ENCODE measurements at regions not wholly inside any gene's neighbourhood (a gene's known extent, or its start where the extent isn't known, plus 50 kb on each side); places are given as distances from the start of the nearest gene placed in this dataset.
A peak's percentile ranks its signal among the peaks of the same experiment; 100 is the strongest.

DNA sequence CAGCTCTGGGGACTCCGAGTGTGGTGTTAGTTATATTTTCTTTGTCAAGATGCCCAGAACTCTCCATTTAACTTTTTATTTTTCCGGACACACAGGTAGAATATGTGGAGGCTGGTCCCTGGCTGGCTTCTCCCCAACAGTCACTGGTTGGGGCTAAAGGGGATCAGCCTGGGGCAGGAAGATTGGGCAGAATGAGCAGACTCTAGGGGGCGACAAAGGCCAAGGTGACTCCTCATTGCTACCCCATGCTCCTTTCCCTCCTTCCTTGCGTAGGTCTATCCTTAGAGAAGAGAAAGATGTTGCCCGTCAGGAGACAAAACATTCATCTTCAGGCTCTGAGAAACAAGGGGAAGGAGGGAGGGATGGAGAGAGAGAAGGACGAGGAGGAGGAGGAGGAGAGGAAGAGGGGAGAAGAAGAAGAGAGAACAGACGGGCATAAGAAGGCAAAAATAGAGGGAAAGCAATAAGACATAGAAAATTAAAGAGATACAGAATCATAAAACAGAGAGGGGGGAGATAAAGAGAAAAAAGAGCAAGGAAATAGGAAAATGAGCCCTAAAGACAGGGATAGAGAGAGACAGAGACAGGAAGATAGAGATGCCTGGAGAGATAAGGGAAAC, 89.9 kb downstream of the FOXD2 start:
- Histone ChIP-seq H3K9ac (ENCODE audit: control insufficient read depth, extremely low read depth, insufficient read depth, low read length) (no peak overlapping the region), H2AFZ (ENCODE audit: control insufficient read depth, low read length) (no peak overlapping the region), H3K79me2 (ENCODE audit: control insufficient read depth, insufficient read depth, low read length) (no peaks in the 10 kb centered on the region), H3K4me3 (ENCODE audit: control insufficient read depth in 2 of 3, extremely low read depth in 1 of 3, insufficient read depth in 2 of 3, low read depth in 1 of 3, low read length in 3 of 3) (no peak overlapping the region), H3K9me1 (ENCODE audit: control insufficient read depth, extremely low read depth, insufficient read depth, low read length) (no peaks in the 10 kb centered on the region), H3K27me3 (ENCODE audit: control insufficient read depth, extremely low read depth, insufficient read depth, low read length) (peaks cover 13% of the 10 kb centered on the region), H3K36me3 (ENCODE audit: control insufficient read depth in 2 of 2, extremely low read depth in 1 of 2, insufficient read depth in 2 of 2, low read length in 2 of 2) (no peaks in the 10 kb centered on the region), H3K27ac (ENCODE audit: control insufficient read depth, insufficient read depth, low read length) (no peak overlapping the region), H3K9me3 (ENCODE audit: control insufficient read depth, low read depth, low read length) (peaks cover 2% of the 10 kb centered on the region), H3K4me2 (ENCODE audit: control insufficient read depth, extremely low read depth, insufficient read depth, low read depth, low read length) (no peak overlapping the region), H4K20me1 (ENCODE audit: control insufficient read depth, extremely low read depth, insufficient read depth, low read length) (no peaks in the 10 kb centered on the region), H3K4me1 (ENCODE audit: control insufficient read depth, extremely low read depth, insufficient read depth, low read length) (no peaks in the 10 kb centered on the region)
- FAIRE-seq, result peak; percentile 13
- TF ChIP-seq EZH2 (IDR thresholded peaks at IDR 0.05; ENCODE audit: low read length), result no peak
- TF ChIP-seq, protein P1, sequence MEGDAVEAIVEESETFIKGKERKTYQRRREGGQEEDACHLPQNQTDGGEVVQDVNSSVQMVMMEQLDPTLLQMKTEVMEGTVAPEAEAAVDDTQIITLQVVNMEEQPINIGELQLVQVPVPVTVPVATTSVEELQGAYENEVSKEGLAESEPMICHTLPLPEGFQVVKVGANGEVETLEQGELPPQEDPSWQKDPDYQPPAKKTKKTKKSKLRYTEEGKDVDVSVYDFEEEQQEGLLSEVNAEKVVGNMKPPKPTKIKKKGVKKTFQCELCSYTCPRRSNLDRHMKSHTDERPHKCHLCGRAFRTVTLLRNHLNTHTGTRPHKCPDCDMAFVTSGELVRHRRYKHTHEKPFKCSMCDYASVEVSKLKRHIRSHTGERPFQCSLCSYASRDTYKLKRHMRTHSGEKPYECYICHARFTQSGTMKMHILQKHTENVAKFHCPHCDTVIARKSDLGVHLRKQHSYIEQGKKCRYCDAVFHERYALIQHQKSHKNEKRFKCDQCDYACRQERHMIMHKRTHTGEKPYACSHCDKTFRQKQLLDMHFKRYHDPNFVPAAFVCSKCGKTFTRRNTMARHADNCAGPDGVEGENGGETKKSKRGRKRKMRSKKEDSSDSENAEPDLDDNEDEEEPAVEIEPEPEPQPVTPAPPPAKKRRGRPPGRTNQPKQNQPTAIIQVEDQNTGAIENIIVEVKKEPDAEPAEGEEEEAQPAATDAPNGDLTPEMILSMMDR (optimal IDR thresholded peaks at IDR 0.05 in 1 of 3, IDR thresholded peaks at IDR 0.05 in 1 of 3, conservative IDR thresholded peaks at IDR 0.05 in 1 of 3; ENCODE audit: extremely low read depth in 1 of 3, insufficient read depth in 2 of 3, low read length in 3 of 3), result peak; percentile 70 to 96 (median 87)
- dilution Hi-C loops (cut with MboI; ENCODE audit: extremely low pct_ligation_motif_present, low sequenced_read_pairs), result no loop called here
- peak; percentile 30 for DNase-seq (ENCODE audit: low read depth, low spot score)

DNA sequence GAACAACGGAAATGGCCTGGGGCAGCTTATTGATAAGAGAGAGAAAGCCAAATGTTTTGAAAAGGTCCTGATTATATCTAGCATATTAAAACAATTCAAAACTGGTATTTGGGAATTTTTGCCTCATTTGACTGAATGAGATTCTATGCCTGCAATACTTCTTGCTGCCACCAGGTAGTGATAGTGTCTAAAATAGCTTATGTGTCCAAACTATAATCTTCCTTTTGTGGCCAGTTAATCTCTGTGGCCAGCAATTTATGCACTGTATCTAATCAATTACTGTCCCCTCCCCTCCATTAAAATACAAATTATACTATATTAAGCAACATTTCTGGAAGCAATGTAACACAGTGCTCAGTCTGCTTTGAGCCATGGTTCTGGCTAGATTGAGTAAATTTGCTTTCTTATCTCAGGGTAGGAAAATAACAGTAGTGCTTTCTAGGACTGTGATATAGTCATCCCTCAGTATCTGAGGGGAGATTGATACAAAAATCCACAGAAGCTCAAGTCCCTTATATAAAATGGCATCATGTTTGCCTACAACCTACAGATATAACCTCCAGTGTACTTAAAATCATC, 91.8 kb downstream of the FOXD2 start:
- TF ChIP-seq EZH2 (IDR thresholded peaks at IDR 0.05; ENCODE audit: low read length), result no peak
- TF ChIP-seq, protein P1 (optimal IDR thresholded peaks at IDR 0.05 in 1 of 3, IDR thresholded peaks at IDR 0.05 in 1 of 3, conservative IDR thresholded peaks at IDR 0.05 in 1 of 3; ENCODE audit: extremely low read depth in 1 of 3, insufficient read depth in 2 of 3, low read length in 3 of 3), result peak in 2 of 3 experiments; percentile 60 to 63
- FAIRE-seq, result no peak
- no peaks in the 10 kb centered on the region for H4K20me1 ChIP-seq (ENCODE audit: control insufficient read depth, extremely low read depth, insufficient read depth, low read length)
- no peak for DNase-seq (ENCODE audit: low read depth, low spot score)
- H3K27me3 ChIP-seq (ENCODE audit: control insufficient read depth, extremely low read depth, insufficient read depth, low read length), result peaks cover 29% of the 10 kb centered on the region
- no peak overlapping the region for H3K9ac ChIP-seq (ENCODE audit: control insufficient read depth, extremely low read depth, insufficient read depth, low read length)
- no peak overlapping the region for H3K4me2 ChIP-seq (ENCODE audit: control insufficient read depth, extremely low read depth, insufficient read depth, low read depth, low read length)
- no peaks in the 10 kb centered on the region for H3K9me1 ChIP-seq (ENCODE audit: control insufficient read depth, extremely low read depth, insufficient read depth, low read length)
- H3K79me2 ChIP-seq (ENCODE audit: control insufficient read depth, insufficient read depth, low read length), result no peaks in the 10 kb centered on the region
- H3K27ac ChIP-seq (ENCODE audit: control insufficient read depth, insufficient read depth, low read length), result no peak overlapping the region
- H3K9me3 ChIP-seq (ENCODE audit: control insufficient read depth, low read depth, low read length), result peaks cover 2% of the 10 kb centered on the region
- H2AFZ ChIP-seq (ENCODE audit: control insufficient read depth, low read length), result no peak overlapping the region
- H3K4me1 ChIP-seq (ENCODE audit: control insufficient read depth, extremely low read depth, insufficient read depth, low read length), result peaks cover 4% of the 10 kb centered on the region
- H3K36me3 ChIP-seq (ENCODE audit: control insufficient read depth in 2 of 2, extremely low read depth in 1 of 2, insufficient read depth in 2 of 2, low read length in 2 of 2), result no peaks in the 10 kb centered on the region
- H3K4me3 ChIP-seq (ENCODE audit: control insufficient read depth in 2 of 3, extremely low read depth in 1 of 3, insufficient read depth in 2 of 3, low read depth in 1 of 3, low read length in 3 of 3), result no peak overlapping the region
- dilution Hi-C loops (cut with MboI; ENCODE audit: extremely low pct_ligation_motif_present, low sequenced_read_pairs), result no loop called here
